Activated CD4-positive, alpha-beta T cell treated with anti-CD3 and anti-CD28 coated beads for 4 hours (primary cell): ENCODE measurements at regions not wholly inside any gene's neighbourhood (a gene's known extent, or its start where the extent isn't known, plus 50 kb on each side); places are given as distances from the start of the nearest gene placed in this dataset.
"Not testable (repeated sequence)": the region's sequence is repeated elsewhere in the genome, so short reads cannot be mapped to it uniquely, and the experiment has no call there.

Experiments used
- DNase-seq, 2 donors: peaks; one replicate each; pipeline ENCODE4 v3.0.0-alpha.2; 2020

- DNase-seq = no peak
These were observed 59.3 kb upstream of the VASH1 start for GRCh38 chr14:76701981-76702380.

DNA sequence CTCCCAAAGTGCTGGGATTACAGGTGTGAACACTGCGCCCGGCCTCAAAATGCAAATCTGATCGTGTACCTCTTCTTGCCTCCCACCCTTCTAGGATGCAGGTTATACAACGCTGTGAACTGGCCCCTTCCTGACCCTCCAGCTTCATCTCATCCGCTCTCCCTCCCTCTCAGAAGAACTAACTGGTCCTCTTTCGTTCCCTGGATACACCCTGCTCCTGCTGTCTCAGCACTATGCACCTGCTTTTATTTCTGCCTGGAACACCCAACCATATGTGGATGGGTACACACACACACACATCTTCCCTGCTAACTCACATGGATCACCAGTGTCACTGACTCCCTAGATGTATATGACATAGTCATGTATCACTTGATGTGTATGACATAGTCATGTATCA, 56.1 kb upstream of the VASH1 start:
- DNase-seq = no peak

- not testable (repeated sequence) for DNase-seq
These were observed 55.1 kb upstream of the VASH1 start for GRCh38 chr14:76706207-76706606.

DNA sequence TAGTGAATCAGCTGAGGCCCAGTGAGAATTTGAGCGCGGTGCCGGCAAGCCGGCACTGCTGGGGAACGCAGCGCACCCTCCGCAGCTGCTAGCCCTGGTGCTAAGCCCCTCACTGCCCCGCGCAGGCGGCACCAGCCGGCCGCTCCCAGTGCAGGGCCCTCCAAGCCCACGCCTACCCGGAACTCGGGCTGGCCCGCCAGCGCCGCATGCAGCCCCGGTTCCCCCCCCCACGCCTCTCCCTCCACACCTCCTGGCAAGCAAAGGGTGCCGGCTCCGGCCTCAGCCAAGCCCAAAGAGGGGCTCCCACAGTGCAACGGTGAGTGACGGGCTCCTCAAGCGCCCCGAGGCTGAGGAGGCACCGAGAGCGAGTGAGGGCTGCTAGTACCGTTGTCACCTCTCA, 54.5 kb upstream of the VASH1 start:
- no peak for DNase-seq

GRCh38 chr14:76708028-76708427, 53.2 kb upstream of the VASH1 start:
- no peak for DNase-seq

DNA sequence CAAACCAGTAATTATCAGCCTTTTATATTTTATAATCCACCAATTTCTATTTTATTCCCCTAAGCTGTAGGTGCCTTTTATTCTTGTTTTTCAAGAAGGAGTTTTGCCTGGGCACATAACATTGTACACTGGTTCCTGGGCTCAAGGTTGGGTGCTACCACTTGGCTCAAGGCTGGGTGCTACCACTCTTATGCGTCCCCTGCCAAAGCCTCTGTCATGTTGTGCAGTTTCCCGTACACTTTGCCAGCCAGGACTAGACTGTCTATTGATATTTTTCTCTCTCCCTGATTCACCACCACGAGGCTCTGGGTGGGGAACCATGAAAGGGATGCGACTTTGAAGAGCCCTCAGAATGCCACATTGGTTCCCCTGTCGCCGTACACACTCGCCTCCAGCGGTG, 52.5 kb upstream of the VASH1 start:
- DNase-seq = no peak

DNA sequence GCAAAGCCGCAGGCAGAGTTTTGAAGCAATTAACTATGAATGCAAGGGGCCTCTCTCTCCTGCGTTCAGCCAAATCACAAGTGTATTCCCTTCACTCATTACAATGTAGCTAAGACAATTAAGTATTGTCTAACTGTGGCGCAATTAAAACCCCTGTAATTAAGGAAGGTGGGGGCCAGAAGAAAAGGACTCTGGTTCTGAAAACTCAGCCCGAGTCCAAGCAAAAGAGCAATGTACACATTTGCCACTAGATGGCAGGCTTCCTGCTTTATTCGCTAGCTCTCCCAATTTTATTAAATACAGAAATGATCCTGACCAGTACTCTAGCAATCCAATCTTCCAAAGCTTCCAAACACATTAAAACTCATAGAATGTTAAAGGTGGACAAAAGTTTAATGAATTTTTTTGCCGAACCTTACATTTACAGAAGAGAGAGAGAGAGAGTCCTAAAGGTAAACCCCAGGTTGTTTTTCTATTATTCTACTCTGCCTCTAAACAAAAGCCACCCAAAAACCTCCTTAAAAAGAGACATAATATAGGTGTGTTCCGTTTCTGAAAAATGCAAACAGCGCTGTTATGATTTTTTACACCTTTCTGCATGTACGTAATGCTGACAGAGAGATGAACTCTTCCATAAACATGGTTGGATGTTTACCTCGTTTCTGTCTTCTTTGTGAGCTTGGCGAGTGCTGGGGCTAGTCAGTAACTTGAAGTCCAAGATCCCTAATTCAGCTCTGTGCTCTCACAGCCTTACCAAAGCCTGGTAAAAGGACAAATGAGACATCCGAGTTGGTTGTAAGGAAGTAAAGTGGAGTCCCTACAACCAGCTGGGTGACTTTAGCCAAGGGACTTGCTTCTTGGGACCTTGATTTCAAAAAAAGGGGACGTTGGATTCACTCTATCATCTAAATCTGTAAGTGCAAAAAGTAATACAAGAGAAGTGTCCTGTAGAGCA, 50.9 kb upstream of the VASH1 start:
- peak in 1 of 2 donors; percentile 29 for DNase-seq
